Superior temporal gyrus (tissue), 1 donor: ENCODE measurements at regions not wholly inside any gene's neighbourhood (a gene's known extent, or its start where the extent isn't known, plus 50 kb on each side); places are given as distances from the start of the nearest gene placed in this dataset.

ENCODE experiments used
- DNase-seq: peaks from one replicate; pipeline ENCODE4 v3.0.0-alpha.2; 2016; ENCODE audit errors: extremely low spot score

DNA sequence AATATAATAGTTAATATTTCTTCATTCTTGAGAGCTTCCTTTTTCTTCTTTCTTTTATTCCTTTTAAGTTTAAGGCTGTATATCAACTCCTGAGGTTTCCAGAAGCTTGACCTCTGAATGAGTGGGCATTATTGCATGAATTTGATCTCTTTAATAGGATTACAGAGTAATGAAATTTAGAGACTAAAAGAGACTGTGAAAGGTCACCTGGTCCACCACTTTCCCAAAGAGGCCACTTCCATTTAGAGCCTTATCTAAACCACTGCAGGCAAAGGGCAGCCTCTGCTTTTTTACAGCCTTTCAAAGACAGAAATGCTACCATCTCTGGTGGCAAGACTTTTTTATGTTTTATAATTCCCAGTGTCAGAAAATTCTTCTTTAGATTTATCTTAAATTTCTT is 215.3 kb upstream of the HS3ST5 start:
- no peak for DNase-seq

DNA sequence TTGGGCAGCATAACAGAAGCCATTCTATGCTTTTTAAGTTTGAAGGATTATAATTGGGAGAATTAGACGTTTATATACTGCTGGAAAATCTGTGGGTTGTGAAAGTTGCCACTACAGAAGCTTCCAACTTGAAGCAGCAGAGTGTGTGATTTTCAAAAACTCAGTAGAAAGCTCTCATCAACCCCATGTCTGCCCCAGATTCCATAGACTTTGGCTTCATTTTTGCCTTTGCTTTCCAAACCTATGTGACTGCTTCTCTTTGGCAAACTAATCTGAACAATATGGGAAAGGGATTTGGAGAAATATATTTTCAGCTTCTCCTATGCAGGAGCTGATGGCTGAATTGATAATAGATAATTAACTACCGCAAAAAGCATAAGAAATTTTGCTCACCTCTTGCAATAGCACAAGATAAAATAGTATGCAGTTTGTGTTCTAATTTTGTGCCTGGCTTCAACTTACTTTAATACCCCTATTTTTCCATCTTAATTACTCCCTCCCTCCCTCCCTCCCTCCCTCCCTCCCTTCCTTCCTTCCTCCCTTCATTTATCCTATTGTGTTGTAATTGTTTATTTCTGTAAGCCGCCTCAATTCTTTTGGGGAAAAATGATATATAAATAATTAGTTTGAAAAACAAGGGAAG is 214.1 kb upstream of the HS3ST5 start:
- peak; percentile 30 for DNase-seq

GRCh38 chr6:114550316-114550715 is 207.5 kb upstream of the HS3ST5 start:
- no peak for DNase-seq

DNA sequence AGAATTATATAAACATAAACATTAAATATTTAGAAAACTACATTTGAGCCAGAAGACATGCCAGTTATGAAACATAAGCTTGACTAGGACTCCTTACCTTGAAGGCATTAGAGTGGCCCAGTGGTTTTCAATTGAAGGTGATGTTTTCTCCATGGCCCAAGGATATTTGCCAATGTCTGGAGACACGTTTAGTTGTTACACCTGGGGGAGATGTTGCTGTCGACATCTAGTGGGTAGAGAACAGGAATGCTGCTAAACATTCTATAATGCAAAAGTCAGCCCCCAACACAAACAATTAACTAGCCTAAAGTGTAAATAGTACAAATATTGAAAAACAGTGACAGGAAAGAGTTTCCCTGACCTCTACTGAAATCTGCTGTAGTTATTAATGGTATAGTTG is 200.9 kb upstream of the HS3ST5 start:
- DNase-seq = no peak

DNA sequence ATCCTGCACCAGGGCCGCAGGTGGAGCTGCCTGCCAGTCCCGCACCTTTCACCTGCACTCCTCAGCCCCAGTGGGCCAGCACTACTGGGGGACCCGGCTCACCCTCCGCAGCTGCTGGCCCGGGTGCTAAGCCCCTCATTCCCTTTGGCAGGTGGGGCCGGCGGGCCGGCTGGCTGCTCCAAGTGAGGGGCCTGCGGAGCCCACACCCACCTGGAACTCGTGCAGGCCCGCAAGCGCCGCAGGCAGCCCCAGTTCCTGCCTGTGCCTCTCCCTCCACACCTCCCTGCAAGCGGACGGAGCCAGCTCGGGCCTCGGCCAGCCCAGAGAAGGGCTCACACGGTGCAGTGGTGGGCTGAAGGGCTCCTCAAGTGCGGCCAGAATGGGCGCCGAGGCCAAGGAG is 199.0 kb upstream of the HS3ST5 start:
- no peak for DNase-seq

GRCh38 chr6:114537977-114538376 is 195.2 kb upstream of the HS3ST5 start:
- no peak for DNase-seq

GRCh38 chr6:114534813-114535212 is 192.0 kb upstream of the HS3ST5 start:
- no peak for DNase-seq

DNA sequence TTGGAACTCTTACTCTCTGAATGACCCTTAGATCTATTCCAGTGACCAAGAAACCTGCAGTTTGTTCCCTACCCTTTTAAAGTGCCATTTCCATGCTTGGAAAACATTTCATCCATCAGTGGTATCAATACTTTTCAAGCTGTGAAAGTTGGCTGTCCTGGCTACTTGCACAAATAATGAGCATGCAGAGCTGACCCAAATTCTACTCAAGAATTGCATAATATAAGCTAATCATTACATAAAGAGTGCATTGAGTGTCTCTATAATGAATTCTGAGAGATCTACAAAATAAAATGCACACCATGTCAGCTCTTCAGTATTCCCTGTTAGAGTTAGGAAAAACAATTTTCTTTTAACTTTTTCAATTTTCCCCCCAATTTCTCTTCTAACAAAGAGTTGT is 181.3 kb upstream of the HS3ST5 start:
- DNase-seq = no peak

- DNase-seq = no peak
These were observed 180.7 kb upstream of the HS3ST5 start for GRCh38 chr6:114523508-114523907.

DNA sequence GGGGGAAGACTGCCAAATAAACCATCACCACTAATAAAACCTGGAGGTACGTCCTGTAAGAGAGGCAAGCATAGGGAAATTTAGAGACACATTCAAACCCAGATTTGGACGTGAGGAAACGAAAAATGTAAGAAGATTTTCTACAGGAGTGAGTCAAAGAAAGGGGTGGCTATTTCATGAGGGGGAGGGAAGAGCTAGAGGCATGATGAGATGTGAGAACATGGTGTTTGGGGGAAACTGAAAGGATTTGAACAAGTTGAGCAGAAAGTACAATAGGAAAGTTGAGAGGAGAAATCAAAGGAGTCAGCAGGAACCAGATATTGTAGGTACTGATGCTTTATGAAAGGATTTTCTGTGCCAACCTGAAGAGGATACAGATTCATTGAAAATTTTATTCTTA is 179.1 kb upstream of the HS3ST5 start:
- DNase-seq = no peak

- DNase-seq = no peak
These were observed 178.2 kb upstream of the HS3ST5 start for GRCh38 chr6:114520976-114521375.

- DNase-seq = no peak
These were observed 171.3 kb upstream of the HS3ST5 start for GRCh38 chr6:114514170-114514569.

DNA sequence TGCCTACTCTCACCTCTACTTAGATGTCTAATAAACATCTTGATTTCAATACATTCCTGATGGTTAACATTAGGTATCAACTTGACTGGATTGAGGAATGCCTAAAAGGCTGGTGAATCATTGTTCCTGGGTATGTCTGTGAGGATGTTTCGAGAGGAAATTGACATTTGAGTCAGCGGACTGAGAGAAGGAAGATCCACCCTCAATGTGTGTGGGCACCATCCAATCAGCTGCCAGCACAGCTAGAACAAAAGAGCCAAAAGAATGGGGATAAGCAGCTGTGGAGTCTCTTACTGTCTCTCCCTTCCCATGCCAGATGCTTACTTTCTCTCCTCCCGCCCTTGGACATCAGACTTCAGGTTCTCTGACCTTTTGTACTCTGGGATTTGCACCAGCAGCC is 128.6 kb upstream of the HS3ST5 start:
- DNase-seq = no peak

GRCh38 chr6:114467931-114468330 is 125.1 kb upstream of the HS3ST5 start:
- no peak for DNase-seq

DNA sequence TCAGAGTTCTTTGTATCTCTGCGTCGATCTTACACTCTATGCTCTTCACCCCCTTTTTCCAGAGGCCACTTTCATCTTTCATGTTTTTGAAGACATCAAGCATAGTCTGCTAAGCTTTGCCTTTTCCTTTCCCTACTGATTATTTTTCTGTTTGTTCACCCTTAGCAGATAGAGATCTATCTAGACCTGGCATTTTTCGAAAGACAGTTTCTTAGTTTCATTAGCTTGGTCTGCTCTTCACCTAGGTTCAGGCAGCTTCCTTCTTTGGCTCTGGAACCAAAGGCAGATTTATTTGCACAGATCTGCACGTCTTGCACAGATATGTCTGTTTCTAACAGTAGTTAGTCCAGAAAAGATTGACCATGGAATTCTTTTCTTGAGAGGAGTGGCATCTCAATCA is 122.7 kb upstream of the HS3ST5 start:
- no peak for DNase-seq

DNA sequence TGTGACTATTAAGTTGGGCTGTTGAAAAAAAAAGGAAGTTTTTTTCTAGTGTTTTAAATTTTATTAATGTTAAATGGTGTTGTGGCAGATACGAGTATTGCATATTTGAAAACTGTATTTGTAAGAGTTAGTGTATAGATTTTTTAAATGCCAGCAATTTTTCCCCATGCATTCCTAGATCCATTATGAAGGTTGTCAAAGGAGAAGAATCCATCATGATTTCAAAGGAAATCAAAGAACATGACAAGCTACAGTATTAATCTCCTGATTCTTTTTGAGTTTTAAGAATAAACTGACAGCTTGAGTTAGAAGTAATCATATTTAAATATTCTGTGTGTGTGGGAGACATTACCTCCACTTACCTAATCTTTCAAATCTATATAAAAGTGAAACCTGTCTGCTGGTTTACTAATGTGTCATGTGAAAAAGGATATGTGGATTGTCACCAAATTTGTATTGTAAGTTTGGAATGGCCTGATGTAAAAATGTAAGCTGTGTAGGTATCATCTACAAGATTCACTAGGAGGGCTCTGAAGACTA is 111.0 kb upstream of the HS3ST5 start:
- DNase-seq = no peak

DNA sequence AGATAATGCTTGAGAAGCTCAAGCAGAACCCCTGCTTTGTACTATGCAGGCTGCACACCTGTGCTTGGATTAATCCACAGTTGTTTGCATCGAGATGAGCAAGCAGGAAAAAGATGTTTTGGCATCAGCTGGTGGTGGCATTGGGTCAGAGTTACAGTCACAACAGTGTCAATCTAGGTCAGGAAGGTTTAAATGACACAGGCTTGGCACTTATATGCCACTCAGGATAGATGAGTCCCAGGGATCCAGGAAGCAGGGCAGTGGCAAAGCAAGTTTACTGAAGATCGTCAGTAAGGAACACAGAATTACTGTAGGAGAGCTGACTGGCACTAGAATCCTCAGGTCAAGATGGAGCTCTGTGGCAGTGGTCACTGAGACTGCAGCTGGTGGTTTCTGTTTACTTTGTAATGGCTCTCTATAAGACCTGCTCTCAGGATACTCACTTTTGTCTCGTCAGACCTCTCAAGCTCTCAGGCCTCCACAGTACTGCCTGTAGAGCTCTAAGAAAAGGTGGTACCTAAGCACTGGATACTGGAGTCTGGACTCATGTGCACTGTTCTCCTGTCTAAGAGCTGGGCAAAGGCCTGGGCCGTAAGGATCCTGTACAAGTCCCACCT is 110.1 kb upstream of the HS3ST5 start:
- no peak for DNase-seq

DNA sequence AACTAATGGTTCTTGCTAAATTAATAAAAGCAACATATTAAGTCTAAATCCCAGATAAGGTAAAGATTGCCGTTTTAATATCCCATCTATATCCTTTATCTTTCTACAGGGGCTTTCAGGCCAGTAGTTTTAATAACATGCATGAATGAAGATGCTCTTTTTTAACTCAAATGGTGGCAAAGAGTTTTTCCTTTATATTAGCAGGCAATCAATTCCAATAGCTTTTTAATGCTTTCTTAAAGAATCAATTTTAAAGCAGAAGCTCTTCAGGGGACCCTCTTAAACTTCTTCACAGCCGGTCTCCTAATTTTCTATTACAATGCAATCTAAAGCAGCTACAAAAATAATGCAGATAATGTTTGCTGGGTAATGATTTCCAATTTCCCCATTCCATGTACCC is 107.8 kb upstream of the HS3ST5 start:
- no peak for DNase-seq

GRCh38 chr6:114449659-114450058 is 106.8 kb upstream of the HS3ST5 start:
- no peak for DNase-seq

DNA sequence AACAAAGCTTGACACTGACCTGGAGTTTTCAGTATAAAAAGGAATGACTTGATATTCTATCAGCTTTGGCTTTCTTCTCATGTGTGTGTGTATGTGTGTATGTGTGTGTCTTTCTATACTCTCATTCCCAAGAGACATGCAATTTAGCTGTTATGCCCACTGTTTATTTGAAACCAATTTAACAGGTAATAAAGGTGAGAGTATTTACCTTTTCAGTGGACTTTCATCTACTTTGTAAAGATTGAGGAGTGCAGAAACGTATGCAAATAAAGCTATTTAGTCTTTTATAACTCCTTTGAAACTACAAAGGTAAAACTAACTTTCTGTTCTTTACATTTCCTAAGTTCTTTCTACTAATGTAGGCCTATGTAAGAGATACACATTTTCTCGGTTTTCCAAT is 103.5 kb upstream of the HS3ST5 start:
- no peak for DNase-seq

- no peak for DNase-seq
These were observed 103.0 kb upstream of the HS3ST5 start for GRCh38 chr6:114445846-114446245.

DNA sequence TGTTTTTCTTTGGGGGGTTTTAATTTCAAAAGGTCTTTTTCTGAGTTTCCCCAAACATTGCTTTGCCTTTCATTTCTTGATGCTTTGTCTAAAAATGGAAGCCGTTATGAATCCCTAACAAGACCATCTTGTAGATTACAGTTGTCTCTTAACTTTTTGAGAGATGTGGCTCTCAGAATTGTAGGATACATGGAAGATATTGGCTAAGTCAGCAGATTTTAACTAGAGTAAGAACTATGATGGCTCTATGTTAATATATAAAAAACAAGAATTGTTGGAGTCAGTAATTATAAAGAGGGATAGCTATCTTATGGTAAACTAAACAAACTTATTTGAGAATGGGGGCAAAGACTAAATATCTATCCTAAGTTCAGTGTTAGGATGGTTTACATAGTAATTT is 96.6 kb upstream of the HS3ST5 start:
- no peak for DNase-seq

DNA sequence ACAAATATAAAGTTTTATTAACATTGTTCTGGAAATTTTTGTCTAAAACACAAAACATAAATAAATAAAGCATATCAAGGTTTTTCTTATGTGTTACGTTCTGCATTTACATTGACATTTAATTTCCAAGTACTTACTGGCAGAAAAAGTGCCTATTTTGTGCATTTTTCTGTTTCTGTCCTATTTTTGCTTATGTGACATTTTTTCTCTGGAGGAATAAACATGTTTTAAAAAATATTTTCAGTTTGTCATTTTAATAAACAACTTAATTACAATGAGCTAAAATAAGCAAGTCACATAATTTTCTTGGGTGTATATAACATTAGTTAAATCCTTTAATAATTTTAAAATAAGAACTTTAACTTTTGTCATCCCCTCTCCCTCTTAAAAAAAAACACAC is 94.4 kb upstream of the HS3ST5 start:
- DNase-seq = no peak

DNA sequence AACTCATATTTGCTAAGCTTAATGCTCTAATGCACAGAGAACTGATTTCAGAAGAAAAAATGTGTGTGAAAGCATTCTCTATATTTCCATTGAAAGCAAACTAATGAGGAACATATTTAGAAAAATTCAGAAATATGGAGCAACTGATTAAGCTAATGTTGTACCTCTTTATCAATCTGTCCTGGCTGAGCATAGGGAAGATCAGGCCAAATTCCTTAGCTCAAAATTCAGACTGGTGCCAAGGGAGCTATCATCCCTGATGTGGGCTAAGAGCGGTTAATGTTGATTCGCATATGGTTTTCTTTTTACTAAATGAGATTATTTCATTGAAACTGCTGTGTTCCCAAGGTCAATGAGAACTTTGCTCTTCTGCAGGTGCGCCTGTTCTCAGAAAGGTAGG is 93.9 kb upstream of the HS3ST5 start:
- DNase-seq = no peak
